GM12892 (cell line): ENCODE measurements at regions not wholly inside any gene's neighbourhood (a gene's known extent, or its start where the extent isn't known, plus 50 kb on each side); places are given as distances from the start of the nearest gene placed in this dataset.

Experiments used
- POLR2A ChIP-seq: IDR thresholded peaks from 2 replicates; pipeline ENCODE4 v1.6.1; 2011; ENCODE audit warnings: low read depth, low read length, control low read depth
- POLR2AphosphoS5 ChIP-seq: IDR thresholded peaks from 2 replicates; pipeline ENCODE4 v1.6.1; 2011; ENCODE audit warnings: low read depth, low read length, control low read depth
- TAF1 ChIP-seq: IDR thresholded peaks from 2 replicates; pipeline ENCODE4 v1.6.1; 2011; ENCODE audit warnings: low read depth, mild to moderate bottlenecking, control low read depth, low read length, borderline replicate concordance

DNA sequence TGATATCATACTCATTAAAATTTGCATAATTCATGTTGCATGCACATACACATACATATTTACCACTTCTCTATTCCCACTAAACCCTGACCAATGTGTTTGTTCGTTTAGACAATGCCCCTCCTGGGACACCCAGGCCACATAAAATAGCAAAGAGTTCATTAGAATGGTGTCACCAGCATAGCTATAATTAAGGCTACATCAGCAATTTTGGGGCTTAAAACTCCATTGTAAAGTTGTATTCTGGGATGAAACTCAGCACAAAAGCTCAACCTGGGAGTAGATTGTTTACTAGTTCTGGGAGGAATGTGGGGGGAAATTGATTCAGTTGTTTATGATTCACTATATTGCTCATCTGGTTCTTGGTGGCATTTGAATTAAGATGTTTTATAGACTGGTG, 522.2 kb upstream of the SUCLG2 start:
- TF ChIP-seq POLR2AphosphoS5 (no peak), POLR2A (no peak), TAF1 (no peak)
